ENCODE measurements at regions not wholly inside any gene's neighbourhood (a gene's known extent, or its start where the extent isn't known, plus 50 kb on each side); places are given as distances from the start of the nearest gene placed in this dataset.

DNA sequence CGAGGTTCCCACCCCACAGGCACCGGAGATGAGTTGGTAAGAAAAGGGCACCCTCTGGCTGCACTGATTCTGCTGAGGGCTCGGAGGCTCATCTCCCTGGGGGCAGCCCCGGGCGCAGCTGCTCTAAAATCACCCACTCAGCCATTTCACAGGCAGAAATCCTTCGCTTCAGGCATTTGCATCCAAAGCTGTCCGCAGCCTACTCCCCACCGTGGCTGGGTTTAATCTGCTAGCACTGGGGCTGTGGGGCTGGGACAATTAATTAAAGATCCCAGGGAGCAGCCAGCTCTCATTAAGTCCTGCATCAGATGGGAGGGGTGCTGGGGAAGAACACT, 104.3 kb upstream of the PRR20G start:
- no peak for TF ChIP-seq EZH2 (IDR thresholded peaks at IDR 0.05; ENCODE audit: borderline replicate concordance, insufficient read depth, low read depth, low read length, poor library complexity, severe bottlenecking)
- TF ChIP-seq, protein P1, sequence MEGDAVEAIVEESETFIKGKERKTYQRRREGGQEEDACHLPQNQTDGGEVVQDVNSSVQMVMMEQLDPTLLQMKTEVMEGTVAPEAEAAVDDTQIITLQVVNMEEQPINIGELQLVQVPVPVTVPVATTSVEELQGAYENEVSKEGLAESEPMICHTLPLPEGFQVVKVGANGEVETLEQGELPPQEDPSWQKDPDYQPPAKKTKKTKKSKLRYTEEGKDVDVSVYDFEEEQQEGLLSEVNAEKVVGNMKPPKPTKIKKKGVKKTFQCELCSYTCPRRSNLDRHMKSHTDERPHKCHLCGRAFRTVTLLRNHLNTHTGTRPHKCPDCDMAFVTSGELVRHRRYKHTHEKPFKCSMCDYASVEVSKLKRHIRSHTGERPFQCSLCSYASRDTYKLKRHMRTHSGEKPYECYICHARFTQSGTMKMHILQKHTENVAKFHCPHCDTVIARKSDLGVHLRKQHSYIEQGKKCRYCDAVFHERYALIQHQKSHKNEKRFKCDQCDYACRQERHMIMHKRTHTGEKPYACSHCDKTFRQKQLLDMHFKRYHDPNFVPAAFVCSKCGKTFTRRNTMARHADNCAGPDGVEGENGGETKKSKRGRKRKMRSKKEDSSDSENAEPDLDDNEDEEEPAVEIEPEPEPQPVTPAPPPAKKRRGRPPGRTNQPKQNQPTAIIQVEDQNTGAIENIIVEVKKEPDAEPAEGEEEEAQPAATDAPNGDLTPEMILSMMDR (IDR thresholded peaks at IDR 0.05) = no peak
